Central memory CD4-positive, alpha-beta T cell (primary cell): ENCODE measurements at regions not wholly inside any gene's neighbourhood (a gene's known extent, or its start where the extent isn't known, plus 50 kb on each side); places are given as distances from the start of the nearest gene placed in this dataset.
"Not testable (repeated sequence)": the region's sequence is repeated elsewhere in the genome, so short reads cannot be mapped to it uniquely, and the experiment has no call there.

Experiments used
- DNase-seq: peaks from one replicate; pipeline ENCODE4 v3.0.0; 2022

- not testable (repeated sequence) for DNase-seq
Measured at GRCh38 chr14:106706488-106706887, 1180.1 kb downstream of the TMEM121 start.

GRCh38 chr14:106710187-106710586 is 1183.8 kb downstream of the TMEM121 start:
- not testable (repeated sequence) for DNase-seq

- DNase-seq: not testable (repeated sequence)
Measured at GRCh38 chr14:106712513-106712912, 1186.1 kb downstream of the TMEM121 start.

GRCh38 chr14:106714446-106715428 is 1188.4 kb downstream of the TMEM121 start:
- DNase-seq: not testable (repeated sequence)

- not testable (repeated sequence) for DNase-seq
Measured at GRCh38 chr14:106717544-106717943, 1191.2 kb downstream of the TMEM121 start.

- not testable (repeated sequence) for DNase-seq
Measured at GRCh38 chr14:106719880-106720279, 1193.5 kb downstream of the TMEM121 start.

- not testable (repeated sequence) for DNase-seq
Measured at GRCh38 chr14:106721926-106722325, 1195.5 kb downstream of the TMEM121 start.

- DNase-seq: not testable (repeated sequence)
Measured at GRCh38 chr14:106722813-106723687, 1196.7 kb downstream of the TMEM121 start.

- DNase-seq: not testable (repeated sequence)
Measured at GRCh38 chr14:106727962-106728361, 1201.6 kb downstream of the TMEM121 start.

GRCh38 chr14:106728611-106729010 is 1202.2 kb downstream of the TMEM121 start:
- no peak for DNase-seq

GRCh38 chr14:106729551-106729950 is 1203.2 kb downstream of the TMEM121 start:
- DNase-seq: no peak

- no peak for DNase-seq
Measured at GRCh38 chr14:106733771-106734170, 1207.4 kb downstream of the TMEM121 start.

- DNase-seq: no peak
Measured at GRCh38 chr14:106737021-106737420, 1210.6 kb downstream of the TMEM121 start.

- no peak for DNase-seq
Measured at GRCh38 chr14:106738075-106738474, 1211.7 kb downstream of the TMEM121 start.

GRCh38 chr14:106738598-106739258 is 1212.3 kb downstream of the TMEM121 start:
- not testable (repeated sequence) for DNase-seq

- not testable (repeated sequence) for DNase-seq
Measured at GRCh38 chr14:106741086-106741827, 1214.9 kb downstream of the TMEM121 start.

- not testable (repeated sequence) for DNase-seq
Measured at GRCh38 chr14:106745016-106745767, 1218.8 kb downstream of the TMEM121 start.

GRCh38 chr14:106750089-106750488 is 1223.7 kb downstream of the TMEM121 start:
- DNase-seq: not testable (repeated sequence)

- not testable (repeated sequence) for DNase-seq
Measured at GRCh38 chr14:106753751-106754150, 1227.4 kb downstream of the TMEM121 start.

GRCh38 chr14:106757444-106757843 is 1231.1 kb downstream of the TMEM121 start:
- not testable (repeated sequence) for DNase-seq
